ENCODE measurements at regions not wholly inside any gene's neighbourhood (a gene's known extent, or its start where the extent isn't known, plus 50 kb on each side); places are given as distances from the start of the nearest gene placed in this dataset.
"Not testable (repeated sequence)": the region's sequence is repeated elsewhere in the genome, so short reads cannot be mapped to it uniquely, and the experiment has no call there.

- DNase-seq, result no peak
These were observed 506.9 kb downstream of the LRRC70 start for GRCh38 chr5:63085561-63085960.

GRCh38 chr5:63083689-63084088 is 505.1 kb downstream of the LRRC70 start:
- DNase-seq, result not testable (repeated sequence)

- no peak for DNase-seq
These were observed 502.8 kb downstream of the LRRC70 start for GRCh38 chr5:63081402-63081801.

GRCh38 chr5:63070001-63070400 is 491.4 kb downstream of the LRRC70 start:
- DNase-seq, result no peak

- no peak for DNase-seq
These were observed 476.8 kb downstream of the LRRC70 start for GRCh38 chr5:63055421-63055820.

GRCh38 chr5:63053019-63053638 is 474.5 kb downstream of the LRRC70 start:
- no peak for DNase-seq

- DNase-seq, result no peak
These were observed 472.3 kb downstream of the LRRC70 start for GRCh38 chr5:63050916-63051315.

GRCh38 chr5:63049935-63050334 is 471.3 kb downstream of the LRRC70 start:
- no peak for DNase-seq

- DNase-seq, result no peak
These were observed 465.2 kb downstream of the LRRC70 start for GRCh38 chr5:63043792-63044191.

- DNase-seq, result no peak
These were observed 453.7 kb downstream of the LRRC70 start for GRCh38 chr5:63032343-63032742.

GRCh38 chr5:63029891-63030290 is 451.3 kb downstream of the LRRC70 start:
- DNase-seq, result no peak

- DNase-seq, result no peak
These were observed 447.1 kb downstream of the LRRC70 start for GRCh38 chr5:63025679-63026078.

GRCh38 chr5:63022403-63022802 is 443.8 kb downstream of the LRRC70 start:
- no peak for DNase-seq

GRCh38 chr5:63011158-63011557 is 432.5 kb downstream of the LRRC70 start:
- no peak for DNase-seq

- no peak for DNase-seq
These were observed 429.6 kb downstream of the LRRC70 start for GRCh38 chr5:63008195-63008594.

- DNase-seq, result not testable (repeated sequence)
These were observed 416.2 kb downstream of the LRRC70 start for GRCh38 chr5:62994842-62995241.

- no peak for DNase-seq
These were observed 407.1 kb downstream of the LRRC70 start for GRCh38 chr5:62985749-62986148.

- no peak for DNase-seq
These were observed 403.7 kb downstream of the LRRC70 start for GRCh38 chr5:62982348-62982747.

GRCh38 chr5:62980884-62981283 is 402.3 kb downstream of the LRRC70 start:
- DNase-seq, result no peak

- DNase-seq, result no peak
These were observed 400.9 kb downstream of the LRRC70 start for GRCh38 chr5:62979472-62979871.

- no peak for DNase-seq
These were observed 399.0 kb downstream of the LRRC70 start for GRCh38 chr5:62977661-62978060.

- DNase-seq, result no peak
These were observed 396.0 kb downstream of the LRRC70 start for GRCh38 chr5:62974623-62975022.

GRCh38 chr5:62969409-62970120 is 390.9 kb downstream of the LRRC70 start:
- DNase-seq, result no peak

GRCh38 chr5:62964428-62964827 is 385.8 kb downstream of the LRRC70 start:
- no peak for DNase-seq

- DNase-seq, result no peak
These were observed 382.2 kb downstream of the LRRC70 start for GRCh38 chr5:62960781-62961180.

All from right forelimb (tissue), 1 donor.